ENCODE measurements at regions not wholly inside any gene's neighbourhood (a gene's known extent, or its start where the extent isn't known, plus 50 kb on each side); places are given as distances from the start of the nearest gene placed in this dataset.

DNA sequence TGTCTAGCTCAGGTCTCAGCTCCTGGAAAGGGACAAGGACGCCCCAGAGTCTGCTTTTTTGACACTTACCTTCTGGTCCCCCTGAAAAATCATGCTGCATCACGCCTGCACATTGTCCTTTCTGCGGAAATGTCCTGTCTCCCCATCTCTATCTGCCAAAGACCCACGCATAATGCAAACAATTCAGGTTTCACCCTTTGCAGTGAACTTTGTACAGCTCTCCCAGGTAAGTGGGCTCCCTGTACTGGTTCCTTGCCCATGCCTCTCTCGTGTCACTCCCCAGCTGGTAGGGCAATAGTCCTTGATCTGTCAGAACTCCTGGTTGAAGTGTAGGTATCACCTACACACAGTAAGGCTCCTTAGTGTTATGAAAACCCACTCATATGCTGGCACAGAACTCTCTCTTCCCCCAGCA is 102.9 kb upstream of the IRF2BP2 start (continued):
- TF ChIP-seq SP2 (CRISPR knock-in tag; IDR thresholded peaks at IDR 0.05) (no peak), NR2F2 (IDR thresholded peaks at IDR 0.05; ENCODE audit: borderline replicate concordance, low read depth) (no peak), MED1 (CRISPR knock-in tag; IDR thresholded peaks at IDR 0.05) (peak; percentile 39; the same call in 1 of the 2 replicates), ZNF432 (CRISPR knock-in tag; IDR thresholded peaks at IDR 0.05; ENCODE audit: borderline replicate concordance) (no peak), ZNF17 (CRISPR knock-in tag; IDR thresholded peaks at IDR 0.05) (no peak), RARA (CRISPR knock-in tag; IDR thresholded peaks at IDR 0.05) (peak; percentile 13; the same call in 1 of the 2 replicates), ZNF619 (CRISPR knock-in tag; IDR thresholded peaks at IDR 0.05) (no peak), TCF7L2 (IDR thresholded peaks at IDR 0.05; ENCODE audit: low read depth, low read length) (no peak), ZSCAN20 (CRISPR knock-in tag; IDR thresholded peaks at IDR 0.05; ENCODE audit: borderline replicate concordance) (no peak), ZC3H4 (CRISPR knock-in tag; IDR thresholded peaks at IDR 0.05; ENCODE audit: borderline replicate concordance) (peak; percentile 45; the same call in 1 of the 2 replicates), ONECUT2 (CRISPR knock-in tag; IDR thresholded peaks at IDR 0.05) (no peak), ZNF678 (CRISPR knock-in tag; IDR thresholded peaks at IDR 0.05) (no peak), HNF4G (IDR thresholded peaks at IDR 0.05; ENCODE audit: borderline replicate concordance, low read depth, low read length) (0 out of 2 replicates have a peak, but pooled peaks have one; percentile 20), HNF4G (CRISPR knock-in tag; IDR thresholded peaks at IDR 0.05; ENCODE audit: borderline replicate concordance, low read depth) (no peak), ZNF703 (CRISPR knock-in tag; IDR thresholded peaks at IDR 0.05; ENCODE audit: borderline replicate concordance) (no peak), SALL2 (CRISPR knock-in tag; IDR thresholded peaks at IDR 0.05) (no peak), TARDBP (CRISPR knock-in tag; IDR thresholded peaks at IDR 0.05) (no peak; the same call in 1 of the 2 replicates), GATAD1 (CRISPR knock-in tag; IDR thresholded peaks at IDR 0.05) (no peak), SNRNP70 (IDR thresholded peaks at IDR 0.05; ENCODE audit: low read depth, low read length) (no peak), SIX1 (CRISPR knock-in tag; IDR thresholded peaks at IDR 0.05; ENCODE audit: borderline replicate concordance) (no peak), ZNF569 (CRISPR knock-in tag; IDR thresholded peaks at IDR 0.05; ENCODE audit: borderline replicate concordance) (no peak), ZMYM3 (CRISPR knock-in tag; IDR thresholded peaks at IDR 0.05) (no peak), SOX6 (IDR thresholded peaks at IDR 0.05) (no peak), SOX6 (CRISPR knock-in tag; IDR thresholded peaks at IDR 0.05) (peak; percentile 57)
- TF ChIP-seq, protein P1, sequence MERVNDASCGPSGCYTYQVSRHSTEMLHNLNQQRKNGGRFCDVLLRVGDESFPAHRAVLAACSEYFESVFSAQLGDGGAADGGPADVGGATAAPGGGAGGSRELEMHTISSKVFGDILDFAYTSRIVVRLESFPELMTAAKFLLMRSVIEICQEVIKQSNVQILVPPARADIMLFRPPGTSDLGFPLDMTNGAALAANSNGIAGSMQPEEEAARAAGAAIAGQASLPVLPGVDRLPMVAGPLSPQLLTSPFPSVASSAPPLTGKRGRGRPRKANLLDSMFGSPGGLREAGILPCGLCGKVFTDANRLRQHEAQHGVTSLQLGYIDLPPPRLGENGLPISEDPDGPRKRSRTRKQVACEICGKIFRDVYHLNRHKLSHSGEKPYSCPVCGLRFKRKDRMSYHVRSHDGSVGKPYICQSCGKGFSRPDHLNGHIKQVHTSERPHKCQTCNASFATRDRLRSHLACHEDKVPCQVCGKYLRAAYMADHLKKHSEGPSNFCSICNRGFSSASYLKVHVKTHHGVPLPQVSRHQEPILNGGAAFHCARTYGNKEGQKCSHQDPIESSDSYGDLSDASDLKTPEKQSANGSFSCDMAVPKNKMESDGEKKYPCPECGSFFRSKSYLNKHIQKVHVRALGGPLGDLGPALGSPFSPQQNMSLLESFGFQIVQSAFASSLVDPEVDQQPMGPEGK (CRISPR knock-in tag; IDR thresholded peaks at IDR 0.05): no peak
- TF ChIP-seq, protein P2, sequence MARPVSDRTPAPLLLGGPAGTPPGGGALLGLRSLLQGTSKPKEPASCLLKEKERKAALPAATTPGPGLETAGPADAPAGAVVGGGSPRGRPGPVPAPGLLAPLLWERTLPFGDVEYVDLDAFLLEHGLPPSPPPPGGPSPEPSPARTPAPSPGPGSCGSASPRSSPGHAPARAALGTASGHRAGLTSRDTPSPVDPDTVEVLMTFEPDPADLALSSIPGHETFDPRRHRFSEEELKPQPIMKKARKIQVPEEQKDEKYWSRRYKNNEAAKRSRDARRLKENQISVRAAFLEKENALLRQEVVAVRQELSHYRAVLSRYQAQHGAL (CRISPR knock-in tag; IDR thresholded peaks at IDR 0.05; ENCODE audit: not compliant biosample characterization): no peak
- TF ChIP-seq, protein P3, sequence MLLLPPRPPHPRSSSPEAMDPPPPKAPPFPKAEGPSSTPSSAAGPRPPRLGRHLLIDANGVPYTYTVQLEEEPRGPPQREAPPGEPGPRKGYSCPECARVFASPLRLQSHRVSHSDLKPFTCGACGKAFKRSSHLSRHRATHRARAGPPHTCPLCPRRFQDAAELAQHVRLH (CRISPR knock-in tag; IDR thresholded peaks at IDR 0.05; ENCODE audit: borderline replicate concordance, low read depth): no peak
